Parathyroid adenoma (tissue), 2 donors: ENCODE measurements at regions not wholly inside any gene's neighbourhood (a gene's known extent, or its start where the extent isn't known, plus 50 kb on each side); places are given as distances from the start of the nearest gene placed in this dataset.

ENCODE experiments used
- H2AFZ ChIP-seq: fragments of 300-600 bp; sonication (generic); one replicate; pipeline ENCODE4 v1.7.0; 2017; ENCODE audit warnings: antibody characterized with exemption, mild to moderate bottlenecking
- H3K27ac ChIP-seq: fragments of 300-600 bp; sonication (generic); one replicate; pipeline ENCODE4 v1.7.0; 2017
- H3K27me3 ChIP-seq: fragments of 300-600 bp; sonication (generic); one replicate; pipeline ENCODE4 v1.7.0; 2017; ENCODE audit warnings: low read length; ENCODE audit not compliant: control insufficient read depth, insufficient read depth
- H3K36me3 ChIP-seq: fragments of 300-600 bp; sonication (generic); one replicate; pipeline ENCODE4 v1.7.0; 2017; ENCODE audit warnings: low read length; ENCODE audit not compliant: control insufficient read depth, insufficient read depth
- H3K4me1 ChIP-seq: fragments of 300-600 bp; sonication (generic); one replicate; pipeline ENCODE4 v1.7.0; 2017; ENCODE audit warnings: control low read depth
- H3K4me2 ChIP-seq: fragments of 300-600 bp; sonication (generic); one replicate; pipeline ENCODE4 v1.7.0; 2017; ENCODE audit warnings: low read length
- H3K4me3 ChIP-seq: fragments of 300-600 bp; sonication (generic); one replicate; pipeline ENCODE4 v1.7.0; 2017; ENCODE audit warnings: low read depth, low read length
- H3K79me2 ChIP-seq: fragments of 300-600 bp; sonication (generic); one replicate; pipeline ENCODE4 v1.7.0; 2017; ENCODE audit warnings: control low read depth
- H3K9ac ChIP-seq: fragments of 300-600 bp; sonication (generic); one replicate; pipeline ENCODE4 v1.7.0; 2017; ENCODE audit warnings: mild to moderate bottlenecking
- H3K9me3 ChIP-seq: fragments of 300-600 bp; sonication (generic); one replicate; pipeline ENCODE4 v1.7.0; 2017; ENCODE audit warnings: low read length; ENCODE audit not compliant: control insufficient read depth
- TF ChIP-seq, protein P1 (sequence below): fragments of 300-600 bp; sonication (generic); IDR thresholded peaks from one replicate; pipeline ENCODE4 v1.7.0; 2017; ENCODE audit warnings: antibody characterized with exemption, mild to moderate bottlenecking
- donor health status: primary hyperparathyroidism.

DNA sequence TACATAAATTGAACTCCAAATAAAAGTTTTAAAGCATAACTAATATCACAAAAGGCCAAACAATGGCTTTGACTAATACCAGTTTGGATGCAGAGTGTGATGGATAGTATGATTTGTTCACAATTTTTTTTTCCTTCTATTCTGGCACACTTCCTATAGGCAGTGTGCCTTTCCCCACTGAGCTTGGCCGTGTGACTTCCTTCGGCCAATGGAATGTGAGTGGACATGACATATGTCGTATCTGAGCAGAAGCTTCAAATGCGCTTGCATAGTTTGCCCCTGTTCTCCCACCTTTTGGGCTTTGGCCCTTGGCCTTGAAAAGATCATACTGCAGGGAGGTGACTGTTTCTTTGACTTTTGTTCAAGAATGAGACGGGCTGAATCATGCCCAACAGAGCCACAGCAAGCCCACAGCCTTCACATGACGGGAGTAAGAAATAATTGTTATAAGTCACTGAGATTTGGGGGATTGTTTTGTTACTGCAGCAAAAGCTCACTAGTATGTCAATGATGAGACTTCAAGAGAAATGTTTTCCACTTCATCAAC lies 279.9 kb upstream of the NEBL start:
- Histone ChIP-seq H3K4me2 (no peak overlapping the region), H3K79me2 (peaks cover 3% of the 10 kb centered on the region), H3K27me3 (no peaks in the 10 kb centered on the region), H3K9me3 (no peaks in the 10 kb centered on the region), H2AFZ (no peak overlapping the region), H3K4me3 (no peak overlapping the region), H3K36me3 (no peaks in the 10 kb centered on the region), H3K9ac (no peak overlapping the region), H3K4me1 (peaks cover 9% of the 10 kb centered on the region), H3K27ac (no peak overlapping the region)
- TF ChIP-seq, protein P1, sequence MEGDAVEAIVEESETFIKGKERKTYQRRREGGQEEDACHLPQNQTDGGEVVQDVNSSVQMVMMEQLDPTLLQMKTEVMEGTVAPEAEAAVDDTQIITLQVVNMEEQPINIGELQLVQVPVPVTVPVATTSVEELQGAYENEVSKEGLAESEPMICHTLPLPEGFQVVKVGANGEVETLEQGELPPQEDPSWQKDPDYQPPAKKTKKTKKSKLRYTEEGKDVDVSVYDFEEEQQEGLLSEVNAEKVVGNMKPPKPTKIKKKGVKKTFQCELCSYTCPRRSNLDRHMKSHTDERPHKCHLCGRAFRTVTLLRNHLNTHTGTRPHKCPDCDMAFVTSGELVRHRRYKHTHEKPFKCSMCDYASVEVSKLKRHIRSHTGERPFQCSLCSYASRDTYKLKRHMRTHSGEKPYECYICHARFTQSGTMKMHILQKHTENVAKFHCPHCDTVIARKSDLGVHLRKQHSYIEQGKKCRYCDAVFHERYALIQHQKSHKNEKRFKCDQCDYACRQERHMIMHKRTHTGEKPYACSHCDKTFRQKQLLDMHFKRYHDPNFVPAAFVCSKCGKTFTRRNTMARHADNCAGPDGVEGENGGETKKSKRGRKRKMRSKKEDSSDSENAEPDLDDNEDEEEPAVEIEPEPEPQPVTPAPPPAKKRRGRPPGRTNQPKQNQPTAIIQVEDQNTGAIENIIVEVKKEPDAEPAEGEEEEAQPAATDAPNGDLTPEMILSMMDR: no peak

DNA sequence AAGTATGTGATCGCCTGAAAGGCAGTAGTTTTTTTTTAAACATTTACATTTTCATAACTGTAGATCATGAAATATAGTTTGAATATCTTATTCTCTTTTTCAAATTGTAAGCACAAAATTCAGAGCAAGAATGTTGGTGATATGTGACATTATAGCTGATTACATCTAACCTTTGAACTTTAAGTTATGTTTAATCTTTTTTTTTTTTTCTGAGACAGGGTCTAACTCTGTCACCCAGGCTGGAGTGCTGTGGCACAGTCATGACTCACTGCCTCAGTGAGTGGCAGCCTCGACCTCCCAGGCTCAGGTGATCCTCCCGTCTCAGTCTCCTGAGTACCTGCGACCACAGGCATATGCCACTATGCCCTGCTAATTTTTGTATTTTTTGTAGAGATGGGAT lies 278.7 kb upstream of the NEBL start:
- H3K9ac ChIP-seq: no peak overlapping the region
- TF ChIP-seq, protein P1: no peak
- H3K9me3 ChIP-seq: no peaks in the 10 kb centered on the region
- H3K36me3 ChIP-seq: no peaks in the 10 kb centered on the region
- H3K4me3 ChIP-seq: no peak overlapping the region
- H2AFZ ChIP-seq: peak overlapping the region; percentile 89
- peak overlapping the region; percentile 92 for H3K27ac ChIP-seq
- H3K27me3 ChIP-seq: no peaks in the 10 kb centered on the region
- peaks cover 3% of the 10 kb centered on the region for H3K79me2 ChIP-seq
- H3K4me1 ChIP-seq: peaks cover 9% of the 10 kb centered on the region
- no peak overlapping the region for H3K4me2 ChIP-seq

DNA sequence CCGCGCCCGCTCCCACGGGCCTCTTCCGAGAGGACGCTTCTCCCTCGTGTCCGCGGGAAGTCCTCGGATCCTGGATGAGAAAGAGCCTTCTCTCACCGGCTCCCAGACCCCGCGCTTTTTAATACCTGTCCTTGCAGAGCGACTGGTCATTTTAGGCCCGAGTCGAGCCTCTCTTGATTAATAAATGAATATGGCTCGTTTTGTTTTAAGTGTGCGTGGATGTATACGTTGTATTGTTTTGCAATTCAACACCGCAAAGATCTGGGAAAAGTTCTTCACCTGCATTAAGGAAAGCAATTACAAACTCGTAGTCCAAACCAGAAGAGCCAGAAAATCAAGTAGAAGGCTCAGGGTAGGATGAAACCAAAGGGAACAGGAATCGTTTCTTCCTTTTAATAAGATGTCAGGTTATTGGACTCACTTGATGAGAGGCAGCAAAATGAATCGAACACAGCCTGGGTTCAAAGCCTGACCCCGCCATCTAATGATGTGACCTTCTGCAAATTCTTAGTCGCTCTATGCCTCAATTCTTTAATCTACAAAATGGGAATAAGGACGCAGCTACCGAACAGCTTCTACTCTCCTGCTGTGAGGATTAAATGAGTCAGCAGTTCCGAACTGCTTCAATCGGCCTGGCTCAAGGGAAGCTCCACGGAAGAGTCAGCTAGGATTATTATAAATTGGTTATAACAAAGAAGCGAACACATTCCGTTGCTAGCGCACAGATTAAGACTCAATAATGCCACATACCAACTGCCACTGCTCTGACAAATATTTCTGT lies 277.8 kb upstream of the NEBL start:
- no peaks in the 10 kb centered on the region for H3K9me3 ChIP-seq
- H3K4me1 ChIP-seq: peaks cover 9% of the 10 kb centered on the region
- H3K27me3 ChIP-seq: no peaks in the 10 kb centered on the region
- TF ChIP-seq, protein P1: no peak
- H2AFZ ChIP-seq: peak overlapping the region; percentile 89
- no peaks in the 10 kb centered on the region for H3K36me3 ChIP-seq
- H3K4me3 ChIP-seq: peak overlapping the region; percentile 64
- H3K9ac ChIP-seq: peak overlapping the region; percentile 75
- peaks cover 3% of the 10 kb centered on the region for H3K79me2 ChIP-seq
- peak overlapping the region; percentile 92 for H3K27ac ChIP-seq
- peak overlapping the region; percentile 93 for H3K4me2 ChIP-seq

DNA sequence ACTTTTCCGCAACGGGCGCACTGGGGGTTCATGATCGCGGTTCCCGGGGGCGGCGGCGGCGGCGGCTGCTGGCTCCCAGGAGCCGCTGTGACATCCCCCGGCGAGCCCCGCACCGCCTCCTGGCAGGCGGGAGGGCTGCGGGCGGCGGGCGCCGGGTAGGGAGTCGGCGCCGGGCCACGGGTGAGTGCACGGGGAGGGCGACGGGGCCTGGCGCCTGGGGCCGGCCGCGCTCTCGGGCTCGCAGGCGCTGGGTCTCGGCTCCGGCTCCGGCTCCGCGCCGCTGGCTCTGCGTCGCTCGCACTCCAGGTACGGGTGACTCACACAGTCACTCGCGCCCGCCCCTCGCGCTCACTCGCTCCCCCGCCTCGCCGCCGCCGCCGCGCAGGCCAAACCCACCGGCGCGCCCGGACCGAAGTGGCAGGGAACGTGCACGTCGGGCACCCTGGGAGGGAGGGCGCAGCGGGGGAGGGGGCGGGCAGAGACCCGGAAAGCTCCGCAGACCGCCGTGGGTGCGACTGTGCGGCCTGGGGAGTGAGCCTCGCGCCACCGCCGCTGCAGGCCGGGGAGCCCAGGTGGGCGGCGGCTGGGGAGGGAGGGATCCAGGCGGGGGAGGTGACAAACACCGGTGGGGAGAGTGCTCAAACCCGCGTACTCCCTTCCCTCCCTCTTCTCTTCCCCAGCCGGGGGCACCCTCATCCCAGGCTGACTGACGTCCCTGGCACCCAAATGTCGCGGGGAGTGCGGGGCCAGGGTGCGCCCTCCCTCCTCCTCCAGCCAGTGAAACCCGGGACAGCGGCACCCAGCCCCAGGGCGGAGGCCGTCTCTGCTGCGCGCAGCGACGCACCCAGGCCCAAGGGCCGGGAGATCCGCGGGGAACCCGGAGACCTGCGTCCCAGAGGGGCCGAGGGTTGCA lies 276.9 kb upstream of the NEBL start:
- Histone ChIP-seq H3K4me1 (peaks cover 9% of the 10 kb centered on the region), H3K4me2 (peak overlapping the region; percentile 93), H2AFZ (peak overlapping the region; percentile 90), H3K27me3 (no peaks in the 10 kb centered on the region), H3K9me3 (no peaks in the 10 kb centered on the region), H3K9ac (peak overlapping the region; percentile 75), H3K79me2 (peaks cover 3% of the 10 kb centered on the region), H3K4me3 (peak overlapping the region; percentile 64), H3K27ac (peak overlapping the region; percentile 92), H3K36me3 (no peaks in the 10 kb centered on the region)
- TF ChIP-seq, protein P1: peak; percentile 27
